Skeletal muscle satellite cell (primary cell): ENCODE measurements at regions not wholly inside any gene's neighbourhood (a gene's known extent, or its start where the extent isn't known, plus 50 kb on each side); places are given as distances from the start of the nearest gene placed in this dataset.

Source experiments
- H3K27me3 ChIP-seq: 2 replicates; pipeline ENCODE4 v1.7.0; 2013; ENCODE audit warnings: low read length; ENCODE audit not compliant: control insufficient read depth, insufficient read depth
- H3K36me3 ChIP-seq: 2 replicates; pipeline ENCODE4 v1.7.0; 2013; ENCODE audit warnings: mild to moderate bottlenecking, control low read depth, low read length; ENCODE audit not compliant: insufficient read depth
- H3K4me1 ChIP-seq: 2 replicates; pipeline ENCODE4 v1.7.0; 2013; ENCODE audit warnings: low read length; ENCODE audit not compliant: control insufficient read depth, insufficient read depth
- H3K4me2 ChIP-seq: 2 replicates; pipeline ENCODE4 v1.7.0; 2013; ENCODE audit warnings: mild to moderate bottlenecking, low read length
- H3K4me3 ChIP-seq: 2 replicates; pipeline ENCODE4 v1.7.0; 2013; ENCODE audit warnings: low read length
- H3K9ac ChIP-seq: 2 replicates; pipeline ENCODE4 v1.7.0; 2013; ENCODE audit warnings: mild to moderate bottlenecking, low read depth, low read length, moderate library complexity
- H3K9me3 ChIP-seq: replicated peaks from 2 replicates; pipeline ENCODE4 v1.7.0; 2013; ENCODE audit warnings: mild to moderate bottlenecking, control low read depth, low read length

- no peaks in the 10 kb centered on the region for H3K9me3 ChIP-seq
- H3K36me3 ChIP-seq: no peaks in the 10 kb centered on the region
- no peak overlapping the region for H3K4me3 ChIP-seq
- H3K4me2 ChIP-seq: no peak overlapping the region
- no peaks in the 10 kb centered on the region for H3K27me3 ChIP-seq
- no peak overlapping the region for H3K9ac ChIP-seq
- H3K4me1 ChIP-seq: peaks cover 16% of the 10 kb centered on the region
These were observed 73.3 kb upstream of the WDR26 start for GRCh38 chr1:224507771-224508523.

- no peaks in the 10 kb centered on the region for H3K27me3 ChIP-seq
- H3K9ac ChIP-seq: no peak overlapping the region
- no peaks in the 10 kb centered on the region for H3K9me3 ChIP-seq
- H3K36me3 ChIP-seq: no peaks in the 10 kb centered on the region
- H3K4me3 ChIP-seq: no peak overlapping the region
- no peak overlapping the region for H3K4me2 ChIP-seq
- no peaks in the 10 kb centered on the region for H3K4me1 ChIP-seq
These were observed 75.3 kb upstream of the WDR26 start for GRCh38 chr1:224509907-224510306.

DNA sequence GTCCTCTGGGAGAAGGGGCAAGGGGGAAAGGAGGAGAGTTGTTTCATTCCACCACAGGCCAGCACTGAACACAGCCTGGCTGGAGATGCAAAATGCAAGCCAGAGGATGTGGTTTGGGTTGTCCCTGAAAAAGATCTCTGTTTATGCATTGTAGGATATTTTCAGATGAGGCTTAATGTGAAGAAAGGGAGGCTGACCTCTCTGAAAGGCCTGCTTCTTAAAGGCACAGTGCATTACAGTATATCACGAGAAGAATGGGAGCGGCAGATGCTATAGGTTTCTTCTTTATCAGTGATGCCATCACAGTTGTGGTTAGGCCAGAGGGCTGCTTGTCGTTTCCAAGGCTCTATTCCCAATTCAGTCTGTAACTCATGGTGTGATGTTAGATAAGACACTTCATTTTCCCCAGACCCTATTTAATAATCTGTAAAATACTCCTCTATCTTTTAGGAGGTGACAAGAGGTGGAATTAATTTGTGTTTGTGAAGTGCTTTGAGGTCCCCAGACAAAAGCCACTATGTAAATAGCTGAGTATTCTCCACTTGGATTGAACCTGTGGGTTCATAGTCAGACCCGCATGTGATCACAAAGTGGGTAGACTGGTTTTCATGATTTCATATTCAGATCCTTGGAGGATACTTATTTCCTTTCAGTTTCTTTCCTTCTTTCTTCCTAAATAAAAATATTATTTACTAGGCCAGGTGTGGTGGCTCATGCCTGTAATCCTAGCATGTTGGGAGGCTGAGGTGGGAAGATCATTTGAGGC, 76.5 kb upstream of the WDR26 start:
- H3K27me3 ChIP-seq: no peaks in the 10 kb centered on the region
- no peaks in the 10 kb centered on the region for H3K4me1 ChIP-seq
- no peaks in the 10 kb centered on the region for H3K9me3 ChIP-seq
- H3K4me3 ChIP-seq: no peak overlapping the region
- H3K36me3 ChIP-seq: no peaks in the 10 kb centered on the region
- H3K4me2 ChIP-seq: no peak overlapping the region
- no peak overlapping the region for H3K9ac ChIP-seq

DNA sequence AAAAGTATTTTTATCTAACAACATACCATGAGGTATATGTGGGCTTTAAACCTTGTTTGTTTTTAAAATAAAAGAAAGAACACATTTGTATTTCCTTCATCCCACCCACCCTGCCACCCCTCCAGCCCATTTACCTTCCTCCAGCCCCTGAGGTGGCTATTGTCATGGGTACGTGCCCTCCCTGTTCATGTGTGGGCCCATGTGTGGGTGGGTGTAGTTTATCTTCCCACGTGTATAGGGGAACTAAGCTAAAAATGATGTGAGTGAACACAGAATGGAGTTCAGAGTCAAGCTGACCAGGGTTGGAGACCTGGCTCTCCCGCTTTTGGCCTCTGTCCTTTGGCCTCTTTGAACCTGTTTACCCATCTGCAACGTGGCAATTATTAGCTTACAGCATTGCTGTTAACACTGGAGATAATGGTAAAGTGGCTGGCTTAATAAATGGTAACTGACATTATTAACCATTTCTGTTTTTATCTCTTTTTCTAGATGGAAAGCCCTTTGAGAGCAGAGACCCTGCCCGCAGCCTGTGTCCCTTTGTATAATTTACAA, 78.1 kb upstream of the WDR26 start:
- H3K9me3 ChIP-seq: no peaks in the 10 kb centered on the region
- no peaks in the 10 kb centered on the region for H3K36me3 ChIP-seq
- H3K4me2 ChIP-seq: no peak overlapping the region
- no peaks in the 10 kb centered on the region for H3K4me1 ChIP-seq
- no peaks in the 10 kb centered on the region for H3K27me3 ChIP-seq
- no peak overlapping the region for H3K9ac ChIP-seq
- H3K4me3 ChIP-seq: no peak overlapping the region

DNA sequence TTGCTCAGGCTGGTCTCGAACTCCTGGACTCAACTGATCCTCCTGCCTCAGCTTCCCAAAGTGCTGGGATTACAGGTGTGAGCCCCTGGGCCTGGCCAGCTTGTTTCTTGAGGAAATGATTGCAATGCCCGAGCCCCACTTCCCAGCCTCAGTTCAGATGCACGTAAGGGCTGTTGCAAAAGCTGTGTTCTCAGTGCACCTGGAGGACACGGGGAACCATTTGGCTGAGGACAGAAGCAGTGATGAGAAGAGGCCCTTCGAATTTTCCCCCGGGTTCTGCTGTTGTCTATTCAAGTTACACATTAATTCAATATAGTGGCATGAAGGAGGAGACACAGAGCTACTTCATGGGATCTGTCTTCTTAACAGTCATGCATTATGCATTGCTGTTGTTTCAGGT, 78.8 kb upstream of the WDR26 start:
- no peaks in the 10 kb centered on the region for H3K4me1 ChIP-seq
- H3K4me2 ChIP-seq: no peak overlapping the region
- H3K4me3 ChIP-seq: no peak overlapping the region
- H3K9me3 ChIP-seq: no peaks in the 10 kb centered on the region
- H3K9ac ChIP-seq: no peak overlapping the region
- H3K36me3 ChIP-seq: no peaks in the 10 kb centered on the region
- H3K27me3 ChIP-seq: no peaks in the 10 kb centered on the region

DNA sequence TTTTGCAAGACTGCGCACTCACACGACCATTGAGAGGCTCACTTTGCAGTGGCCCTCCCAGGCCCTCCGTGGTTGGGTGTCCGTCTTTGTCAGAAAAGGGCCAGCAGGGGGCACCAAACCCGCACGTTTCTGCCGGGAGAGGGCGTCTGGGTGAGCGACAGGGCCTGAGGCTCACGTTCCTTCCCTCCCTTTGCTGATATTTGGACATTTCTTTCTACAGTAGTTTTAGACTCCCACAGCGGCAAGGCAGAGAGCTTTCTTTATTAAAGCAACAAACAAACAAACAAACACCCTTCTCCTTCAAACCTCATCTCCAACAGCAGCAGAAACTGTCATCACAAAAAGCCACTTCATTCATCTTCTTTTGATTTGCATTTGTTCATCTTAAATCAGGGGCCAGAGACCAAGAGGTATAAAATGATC, 79.2 kb upstream of the WDR26 start:
- no peak overlapping the region for H3K4me3 ChIP-seq
- no peaks in the 10 kb centered on the region for H3K27me3 ChIP-seq
- no peaks in the 10 kb centered on the region for H3K9me3 ChIP-seq
- H3K4me1 ChIP-seq: no peaks in the 10 kb centered on the region
- H3K4me2 ChIP-seq: no peak overlapping the region
- no peak overlapping the region for H3K9ac ChIP-seq
- no peaks in the 10 kb centered on the region for H3K36me3 ChIP-seq

- Histone ChIP-seq H3K4me2 (no peak overlapping the region), H3K9me3 (no peaks in the 10 kb centered on the region), H3K27me3 (no peaks in the 10 kb centered on the region), H3K4me1 (peaks cover 4% of the 10 kb centered on the region), H3K36me3 (no peaks in the 10 kb centered on the region), H3K4me3 (no peak overlapping the region), H3K9ac (no peak overlapping the region)
These were observed 82.6 kb upstream of the WDR26 start for GRCh38 chr1:224517171-224517570.

- H3K9ac ChIP-seq: no peak overlapping the region
- no peaks in the 10 kb centered on the region for H3K27me3 ChIP-seq
These were observed 83.9 kb upstream of the WDR26 start for GRCh38 chr1:224518528-224518927.

DNA sequence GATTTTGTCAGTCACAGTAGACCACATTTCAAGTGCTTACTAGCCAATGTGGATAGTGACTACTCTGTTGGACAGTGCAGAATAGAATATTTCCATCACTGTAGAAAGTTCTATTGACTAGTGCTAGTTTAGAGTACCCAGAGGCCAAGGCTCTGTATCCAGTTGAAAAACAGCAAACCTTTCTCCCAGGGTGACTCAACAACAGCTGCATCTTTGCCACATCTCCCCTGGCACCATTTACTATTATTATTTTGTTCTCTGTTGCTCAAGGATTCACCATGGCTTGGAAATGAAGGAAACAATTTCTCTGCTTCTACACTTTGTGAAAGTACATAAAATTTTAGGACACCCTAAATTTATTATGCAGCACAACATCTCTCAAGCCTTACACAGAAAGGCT, 85.3 kb upstream of the WDR26 start:
- no peak overlapping the region for H3K4me3 ChIP-seq
- H3K27me3 ChIP-seq: no peaks in the 10 kb centered on the region
- H3K9ac ChIP-seq: no peak overlapping the region

More at GRCh38 chr1:224518528-224518927, 83.9 kb upstream of the WDR26 start:
- Histone ChIP-seq H3K4me1 (peaks cover 4% of the 10 kb centered on the region), H3K36me3 (no peaks in the 10 kb centered on the region), H3K4me2 (no peak overlapping the region), H3K9me3 (no peaks in the 10 kb centered on the region), H3K4me3 (no peak overlapping the region)

DNA sequence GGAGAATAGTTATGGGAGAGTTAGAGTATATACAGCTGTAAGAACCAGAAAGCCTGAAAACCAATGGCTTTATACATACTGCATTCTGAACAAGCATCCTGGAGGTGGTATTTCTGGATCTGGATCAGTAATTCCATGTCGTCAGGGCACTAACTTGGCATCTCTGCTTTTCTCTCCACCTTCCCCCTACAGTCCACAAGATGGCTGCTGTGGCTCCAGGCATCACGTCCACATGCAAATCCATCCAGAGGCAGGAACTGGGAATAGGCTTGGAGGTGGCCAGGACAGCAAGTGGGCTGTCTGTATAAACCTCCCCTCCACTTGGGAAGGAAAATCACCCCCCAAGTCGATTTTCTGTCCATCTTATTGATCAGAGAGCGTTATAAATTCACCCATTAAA, 86.2 kb upstream of the WDR26 start:
- H3K36me3 ChIP-seq: no peaks in the 10 kb centered on the region
- H3K4me2 ChIP-seq: no peak overlapping the region
- no peaks in the 10 kb centered on the region for H3K27me3 ChIP-seq
- peaks cover 14% of the 10 kb centered on the region for H3K4me1 ChIP-seq
- H3K9ac ChIP-seq: no peak overlapping the region
- H3K4me3 ChIP-seq: no peak overlapping the region
- H3K9me3 ChIP-seq: no peaks in the 10 kb centered on the region

More for the DNA sequence above, 85.3 kb upstream of the WDR26 start:
- Histone ChIP-seq H3K36me3 (no peaks in the 10 kb centered on the region), H3K4me1 (peaks cover 9% of the 10 kb centered on the region), H3K9me3 (no peaks in the 10 kb centered on the region), H3K4me2 (no peak overlapping the region)

DNA sequence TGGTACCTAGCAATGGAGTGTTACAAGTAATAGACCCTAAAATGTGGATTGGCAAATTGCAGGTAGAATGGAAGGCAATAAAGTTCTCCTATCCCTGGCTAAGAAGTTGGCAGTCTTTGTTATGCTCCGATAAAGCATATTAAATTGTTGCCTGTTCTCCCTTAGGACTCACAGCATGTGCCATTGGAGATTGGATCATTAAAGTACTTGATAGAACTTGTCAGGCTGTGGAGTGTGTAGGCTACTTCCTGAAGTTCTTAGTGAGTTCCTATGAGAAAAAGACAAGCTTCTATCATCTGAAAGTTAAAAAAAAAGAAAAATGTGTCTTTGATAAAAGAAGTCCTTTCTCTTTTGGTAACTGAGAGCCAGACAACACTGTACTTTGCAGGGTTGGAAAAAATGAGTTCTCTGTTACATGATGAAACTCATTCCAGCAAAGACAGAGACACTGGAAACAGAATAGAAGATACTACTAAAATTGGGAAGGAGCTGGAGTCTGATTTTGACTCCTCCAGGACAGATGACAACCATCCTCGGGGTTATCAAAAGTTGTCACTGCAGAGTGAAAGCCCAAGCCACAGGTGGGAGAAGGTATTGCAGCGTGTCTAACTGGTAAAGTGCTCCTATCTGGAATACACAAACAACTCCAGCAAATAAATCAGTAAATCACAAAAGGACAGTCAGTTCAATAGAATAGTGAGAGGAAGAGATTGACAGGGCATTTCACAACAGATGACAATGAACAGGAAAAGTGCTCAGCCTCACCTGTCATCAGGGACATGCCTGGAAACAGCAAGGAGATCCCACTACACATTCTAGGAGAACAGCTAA, 87.5 kb upstream of the WDR26 start:
- Histone ChIP-seq H3K4me3 (no peak overlapping the region), H3K9ac (no peak overlapping the region), H3K9me3 (no peaks in the 10 kb centered on the region), H3K4me1 (peaks cover 14% of the 10 kb centered on the region), H3K4me2 (no peak overlapping the region), H3K27me3 (no peaks in the 10 kb centered on the region), H3K36me3 (no peaks in the 10 kb centered on the region)
